ENCODE measurements at regions not wholly inside any gene's neighbourhood (a gene's known extent, or its start where the extent isn't known, plus 50 kb on each side); places are given as distances from the start of the nearest gene placed in this dataset.

GRCh38 chr12:33323823-33324222, 115.8 kb downstream of the SYT10 start:
- WGBS, 2 donors, result 16 to 59% methylated on average over 1 of the region's 1 CpG
- intact Hi-C loops (cut with DNase I), result no loop called here
- no peak for TF ChIP-seq POLR2AphosphoS5 (IDR thresholded peaks at IDR 0.05)
- no peak for TF ChIP-seq EP300 (IDR thresholded peaks at IDR 0.05)
- TF ChIP-seq POLR2A (IDR thresholded peaks at IDR 0.05), result no peak
- no peak for TF ChIP-seq CTCF (IDR thresholded peaks at IDR 0.05)

GRCh38 chr12:33322519-33322918, 117.1 kb downstream of the SYT10 start:
- Histone ChIP-seq H3K36me3 (no peaks in the 10 kb centered on the region), H3K27ac (no peak overlapping the region), H3K9me3 (no peaks in the 10 kb centered on the region), H3K27me3 (no peaks in the 10 kb centered on the region), H3K4me1 (no peaks in the 10 kb centered on the region), H3K4me3 (no peak overlapping the region)
- intact Hi-C loops (cut with DNase I), result no loop called here
- DNase-seq, result no peak
- TF ChIP-seq CTCF (IDR thresholded peaks at IDR 0.05) (no peak), POLR2A (IDR thresholded peaks at IDR 0.05) (no peak), EP300 (IDR thresholded peaks at IDR 0.05) (no peak), POLR2AphosphoS5 (IDR thresholded peaks at IDR 0.05) (no peak)
- WGBS, 2 donors, result 74 to 81% methylated on average over 5 of the region's 5 CpGs

More at GRCh38 chr12:33323823-33324222, 115.8 kb downstream of the SYT10 start:
- Histone ChIP-seq H3K27ac (no peak overlapping the region), H3K4me3 (no peak overlapping the region), H3K4me1 (no peaks in the 10 kb centered on the region), H3K36me3 (no peaks in the 10 kb centered on the region), H3K9me3 (no peaks in the 10 kb centered on the region), H3K27me3 (no peaks in the 10 kb centered on the region)
- no peak for DNase-seq

- Histone ChIP-seq H3K27me3 (no peaks in the 10 kb centered on the region), H3K4me1 (no peaks in the 10 kb centered on the region), H3K36me3 (no peaks in the 10 kb centered on the region), H3K27ac (no peak overlapping the region), H3K4me3 (no peak overlapping the region), H3K9me3 (no peaks in the 10 kb centered on the region)
- WGBS, 2 donors, result 27 to 78% methylated on average over 1 of the region's 1 CpG
- intact Hi-C loops (cut with DNase I), result no loop called here
- DNase-seq, result no peak
- TF ChIP-seq EP300 (IDR thresholded peaks at IDR 0.05) (no peak), POLR2A (IDR thresholded peaks at IDR 0.05) (no peak), CTCF (IDR thresholded peaks at IDR 0.05) (no peak), POLR2AphosphoS5 (IDR thresholded peaks at IDR 0.05) (no peak)
These were observed 121.9 kb downstream of the SYT10 start for GRCh38 chr12:33317746-33318145.

- no peak for TF ChIP-seq POLR2AphosphoS5 (IDR thresholded peaks at IDR 0.05)
- no peak for TF ChIP-seq EP300 (IDR thresholded peaks at IDR 0.05)
- no peak for TF ChIP-seq POLR2A (IDR thresholded peaks at IDR 0.05)
- no peak for TF ChIP-seq CTCF (IDR thresholded peaks at IDR 0.05)
- Histone ChIP-seq H3K27ac (no peak overlapping the region), H3K4me3 (no peak overlapping the region), H3K9me3 (no peaks in the 10 kb centered on the region), H3K4me1 (no peaks in the 10 kb centered on the region), H3K36me3 (no peaks in the 10 kb centered on the region), H3K27me3 (no peaks in the 10 kb centered on the region)
- no peak for DNase-seq
- intact Hi-C loops (cut with DNase I), result no loop called here
- WGBS, 2 donors, result 7% methylated on average over 1 of the region's 1 CpG
These were observed 125.4 kb downstream of the SYT10 start for GRCh38 chr12:33314223-33314622.

GRCh38 chr12:33313476-33313875, 126.1 kb downstream of the SYT10 start:
- intact Hi-C loops (cut with DNase I), result no loop called here
- Histone ChIP-seq H3K36me3 (no peaks in the 10 kb centered on the region), H3K27ac (no peak overlapping the region), H3K9me3 (no peaks in the 10 kb centered on the region), H3K4me3 (no peak overlapping the region), H3K27me3 (no peaks in the 10 kb centered on the region), H3K4me1 (no peaks in the 10 kb centered on the region)
- DNase-seq, result no peak
- TF ChIP-seq CTCF (IDR thresholded peaks at IDR 0.05) (no peak), POLR2AphosphoS5 (IDR thresholded peaks at IDR 0.05) (no peak), EP300 (IDR thresholded peaks at IDR 0.05) (no peak), POLR2A (IDR thresholded peaks at IDR 0.05) (no peak)

Data from sigmoid colon (tissue), 6 donors.